ENCODE measurements at regions not wholly inside any gene's neighbourhood (a gene's known extent, or its start where the extent isn't known, plus 50 kb on each side); places are given as distances from the start of the nearest gene placed in this dataset.
"Not testable (repeated sequence)": the region's sequence is repeated elsewhere in the genome, so short reads cannot be mapped to it uniquely, and the experiment has no call there.

GRCh38 chr1:96487971-96488370, 233.6 kb upstream of the PTBP2 start:
- DNase-seq (ENCODE audit: low read depth in 2 of 2) = no peak

GRCh38 chr1:96488777-96489176, 232.8 kb upstream of the PTBP2 start:
- DNase-seq (ENCODE audit: low read depth in 2 of 2) = no peak

GRCh38 chr1:96492236-96492635, 229.3 kb upstream of the PTBP2 start:
- no peak for DNase-seq (ENCODE audit: low read depth in 2 of 2)

GRCh38 chr1:96498744-96499340, 222.7 kb upstream of the PTBP2 start:
- DNase-seq (ENCODE audit: low read depth in 2 of 2) = no peak

- no peak for DNase-seq (ENCODE audit: low read depth in 2 of 2)
Observed at GRCh38 chr1:96508233-96508632, 213.4 kb upstream of the PTBP2 start.

GRCh38 chr1:96509339-96509738, 212.2 kb upstream of the PTBP2 start:
- no peak for DNase-seq (ENCODE audit: low read depth in 2 of 2)

- no peak for DNase-seq (ENCODE audit: low read depth in 2 of 2)
Observed at GRCh38 chr1:96509951-96510350, 211.6 kb upstream of the PTBP2 start.

GRCh38 chr1:96510391-96510790, 211.2 kb upstream of the PTBP2 start:
- no peak for DNase-seq (ENCODE audit: low read depth in 2 of 2)

- no peak for DNase-seq (ENCODE audit: low read depth in 2 of 2)
Observed at GRCh38 chr1:96510911-96511310, 210.7 kb upstream of the PTBP2 start.

GRCh38 chr1:96513136-96513535, 208.4 kb upstream of the PTBP2 start:
- no peak for DNase-seq (ENCODE audit: low read depth in 2 of 2)

- DNase-seq (ENCODE audit: low read depth in 2 of 2) = no peak
Observed at GRCh38 chr1:96515430-96515829, 206.2 kb upstream of the PTBP2 start.

- DNase-seq (ENCODE audit: low read depth in 2 of 2) = no peak
Observed at GRCh38 chr1:96515925-96516324, 205.7 kb upstream of the PTBP2 start.

- no peak for DNase-seq (ENCODE audit: low read depth in 2 of 2)
Observed at GRCh38 chr1:96519851-96520578, 201.6 kb upstream of the PTBP2 start.

GRCh38 chr1:96520579-96520947, 201.0 kb upstream of the PTBP2 start:
- DNase-seq (ENCODE audit: low read depth in 2 of 2) = no peak

GRCh38 chr1:96521010-96521409, 200.6 kb upstream of the PTBP2 start:
- no peak for DNase-seq (ENCODE audit: low read depth in 2 of 2)

GRCh38 chr1:96521994-96522760, 199.4 kb upstream of the PTBP2 start:
- DNase-seq (ENCODE audit: low read depth in 2 of 2) = no peak

GRCh38 chr1:96522927-96523326, 198.7 kb upstream of the PTBP2 start:
- no peak for DNase-seq (ENCODE audit: low read depth in 2 of 2)

GRCh38 chr1:96524100-96524499, 197.5 kb upstream of the PTBP2 start:
- no peak for DNase-seq (ENCODE audit: low read depth in 2 of 2)

- no peak for DNase-seq (ENCODE audit: low read depth in 2 of 2)
Observed at GRCh38 chr1:96525657-96526557, 195.7 kb upstream of the PTBP2 start.

GRCh38 chr1:96528672-96529071, 192.9 kb upstream of the PTBP2 start:
- DNase-seq (ENCODE audit: low read depth in 2 of 2) = not testable (repeated sequence)

- no peak for DNase-seq (ENCODE audit: low read depth in 2 of 2)
Observed at GRCh38 chr1:96533820-96534219, 187.8 kb upstream of the PTBP2 start.

GRCh38 chr1:96536581-96536980, 185.0 kb upstream of the PTBP2 start:
- DNase-seq (ENCODE audit: low read depth in 2 of 2) = no peak

Measured in stimulated activated CD8-positive, alpha-beta memory T cell treated with anti-CD3 and anti-CD28 coated beads, Interleukin-15, amount 100 ng/mL, for 48 hours (primary cell).